Right lobe of liver (tissue), 6 donors: ENCODE measurements at regions not wholly inside any gene's neighbourhood (a gene's known extent, or its start where the extent isn't known, plus 50 kb on each side); places are given as distances from the start of the nearest gene placed in this dataset.

Experiments
- ATAC-seq, 4 donors: fragments of 200-7000 bp; cut with Tn5 transposase; one replicate each; pipeline ENCODE4 v1.9.1; 2020; ENCODE audit warnings: mild to moderate bottlenecking in 4 of 4, moderate library complexity in 4 of 4
- DNase-seq, 3 donors: peaks; one replicate each; pipeline ENCODE4 v3.0.0-alpha.2; 2020
- H3K27ac ChIP-seq, 3 donors: fragments of 200-600 bp; one replicate each; pipeline ENCODE4 v1.8.0; 2022
- H3K27me3 ChIP-seq, 2 donors: fragments of 200-600 bp; one replicate each; pipeline ENCODE4 v1.8.0; 2022
- H3K36me3 ChIP-seq, 4 donors: fragments of 200-600 bp; sonication (generic) in 1 of 4; one replicate each; pipeline versions ENCODE4 v1.5.1 to v1.8.0; 2017 to 2022; ENCODE audit warnings: control low read depth in 1 of 4
- H3K4me1 ChIP-seq, 4 donors: fragments of 200-600 bp; sonication (generic) in 1 of 4; one replicate each; pipeline versions ENCODE4 v1.5.1 to v1.8.0; 2017 to 2022; ENCODE audit warnings: control low read depth in 1 of 4
- H3K4me3 ChIP-seq, 3 donors: fragments of 200-600 bp; one replicate each; pipeline ENCODE4 v1.8.0; 2022
- H3K9me3 ChIP-seq, 4 donors: fragments of 200-600 bp; sonication (generic) in 1 of 4; one replicate each; pipeline versions ENCODE4 v1.5.1 to v1.8.0; 2017 to 2022; ENCODE audit warnings: control low read depth in 1 of 4
- CTCF ChIP-seq, 4 donors: fragments of 200-600 bp in 3 of 4; fragments of 450-650 bp in 1 of 4; IDR thresholded peaks; one replicate each; pipeline versions ENCODE4 v1.5.1 to v1.8.0; 2016 to 2022; ENCODE audit warnings: antibody characterized with exemption in 4 of 4, mild to moderate bottlenecking in 2 of 4
- POLR2A ChIP-seq: fragments of 450-650 bp; IDR thresholded peaks from one replicate; pipeline ENCODE4 v1.6.1; 2017; ENCODE audit warnings: antibody characterized with exemption, mild to moderate bottlenecking
- WGBS: methylation state at CpG from one replicate; pipeline ENCODE4 v1.1.6; 2018; ENCODE audit warnings: low coverage, low lambda C conversion rate; ENCODE audit not compliant: insufficient coverage; ENCODE audit errors: missing lambda C conversion rate; 5-methylcytosine and 5-hydroxymethylcytosine counted together
- intact Hi-C, 2 donors: fragments of 100-400 bp; cut with DNase I; formaldehyde crosslinking; loops; one replicate each; pipeline versions ENCODE4 v1.11.2 to v1.14.1; 2022
- donor health status: DM: no; HTN: yes; CAD: no.
- donor health status: DM: no; HTN: no; CAD: no.
- donor health status: DM: no; HTN: no; CAD: no.
- donor health status: DM: no; HTN: yes; CAD: no.
- donor health status: DM: no; HTN: yes; CAD: no.

- Histone ChIP-seq H3K9me3 (no peaks in the 10 kb centered on the region), H3K4me1 (no peaks in the 10 kb centered on the region), H3K27me3 (peaks cover 0 to 5% of the 10 kb centered on the region in 2 donors), H3K36me3 (no peaks in the 10 kb centered on the region), H3K27ac (no peak overlapping the region), H3K4me3 (no peak overlapping the region)
- TF ChIP-seq CTCF (IDR thresholded peaks at IDR 0.05) (no peak), POLR2A (no peak)
- DNase-seq, result no peak
- ATAC-seq, result no peak
- intact Hi-C loops, result no loop called here
- WGBS, result 27% methylated on average over 1 of the region's 1 CpG
Observed at GRCh38 chr1:104358086-104358485, 608.4 kb downstream of the AMY1C start.

- peaks cover 0 to 5% of the 10 kb centered on the region in 2 donors for H3K27me3 ChIP-seq
- ATAC-seq, result no peak
- no peak overlapping the region for H3K27ac ChIP-seq
- no peak for DNase-seq
- intact Hi-C loops, result no loop called here
- TF ChIP-seq POLR2A (no peak), CTCF (IDR thresholded peaks at IDR 0.05) (no peak)
- 27% methylated on average over 3 of the region's 3 CpGs for WGBS
- H3K4me3 ChIP-seq, result no peak overlapping the region
- H3K36me3 ChIP-seq, result no peaks in the 10 kb centered on the region
- H3K9me3 ChIP-seq, result no peaks in the 10 kb centered on the region
- H3K4me1 ChIP-seq, result no peaks in the 10 kb centered on the region
Observed at GRCh38 chr1:104358621-104359020, 608.9 kb downstream of the AMY1C start.

- no peak for TF ChIP-seq CTCF (IDR thresholded peaks at IDR 0.05)
- no peak for TF ChIP-seq POLR2A
- 6% methylated on average over 1 of the region's 1 CpG for WGBS
- DNase-seq (no peak), ATAC-seq (no peak)
- no peaks in the 10 kb centered on the region for H3K4me1 ChIP-seq
- H3K27me3 ChIP-seq, result no peaks in the 10 kb centered on the region
- H3K9me3 ChIP-seq, result no peaks in the 10 kb centered on the region
- H3K4me3 ChIP-seq, result no peak overlapping the region
- intact Hi-C loops, result no loop called here
- no peak overlapping the region for H3K27ac ChIP-seq
- no peaks in the 10 kb centered on the region for H3K36me3 ChIP-seq
Observed at GRCh38 chr1:104378414-104378813, 628.7 kb downstream of the AMY1C start.

GRCh38 chr1:104380003-104380402 is 630.3 kb downstream of the AMY1C start:
- ATAC-seq (no peak), DNase-seq (no peak)
- Histone ChIP-seq H3K36me3 (no peaks in the 10 kb centered on the region), H3K9me3 (no peaks in the 10 kb centered on the region), H3K4me3 (no peak overlapping the region), H3K27ac (no peak overlapping the region), H3K27me3 (no peaks in the 10 kb centered on the region), H3K4me1 (no peaks in the 10 kb centered on the region)
- WGBS, result 70% methylated on average over 2 of the region's 2 CpGs
- TF ChIP-seq POLR2A (no peak), CTCF (IDR thresholded peaks at IDR 0.05) (no peak)
- intact Hi-C loops, result no loop called here
